GM23248 (cell line): ENCODE measurements at regions not wholly inside any gene's neighbourhood (a gene's known extent, or its start where the extent isn't known, plus 50 kb on each side); places are given as distances from the start of the nearest gene placed in this dataset.

Experiments used
- DNase-seq: peaks from one replicate; pipeline ENCODE4 v3.0.0-alpha.2; 2015
- H2AFZ ChIP-seq: fragments of 200-600 bp; sonication (generic); 2 replicates; pipeline ENCODE4 v1.6.1; 2016; ENCODE audit warnings: antibody characterized with exemption
- H3F3A ChIP-seq: fragments of 200-600 bp; sonication (generic); 2 replicates; pipeline ENCODE4 v1.6.1; 2016; ENCODE audit warnings: mild to moderate bottlenecking, antibody characterized with exemption, mixed run types; ENCODE audit not compliant: insufficient read depth
- H3K27ac ChIP-seq: fragments of 200-600 bp; sonication (generic); 2 replicates; pipeline ENCODE4 v1.5.1; 2016; ENCODE audit warnings: mild to moderate bottlenecking
- H3K27me3 ChIP-seq: fragments of 200-600 bp; sonication (generic); replicated peaks from 2 replicates; pipeline ENCODE4 v1.6.1; 2016; ENCODE audit warnings: mild to moderate bottlenecking; ENCODE audit not compliant: insufficient read depth
- H3K36me3 ChIP-seq: fragments of 200-600 bp; sonication (generic); 2 replicates; pipeline ENCODE4 v1.6.1; 2016; ENCODE audit warnings: low read depth, mild to moderate bottlenecking
- H3K4me1 ChIP-seq: fragments of 200-600 bp; sonication (generic); 2 replicates; pipeline ENCODE4 v1.6.1; 2016; ENCODE audit warnings: mild to moderate bottlenecking; ENCODE audit not compliant: insufficient read depth
- H3K4me2 ChIP-seq: fragments of 200-600 bp; sonication (generic); one replicate; pipeline ENCODE4 v1.6.1; 2016; ENCODE audit warnings: mild to moderate bottlenecking; ENCODE audit not compliant: unreplicated experiment
- H3K4me3 ChIP-seq: fragments of 200-600 bp; sonication (generic); 2 replicates; pipeline ENCODE4 v1.5.1; 2016; ENCODE audit warnings: mild to moderate bottlenecking
- H3K79me2 ChIP-seq: fragments of 200-600 bp; sonication (generic); 2 replicates; pipeline ENCODE4 v1.6.1; 2016; ENCODE audit warnings: mild to moderate bottlenecking; ENCODE audit not compliant: insufficient read depth
- H3K9ac ChIP-seq: fragments of 200-600 bp; sonication (generic); 2 replicates; pipeline ENCODE4 v1.6.1; 2016; ENCODE audit warnings: mild to moderate bottlenecking
- H3K9me2 ChIP-seq: fragments of 200-600 bp; sonication (generic); 2 replicates; pipeline ENCODE4 v1.6.1; 2016; ENCODE audit warnings: mixed run types, mild to moderate bottlenecking, moderate library complexity; ENCODE audit not compliant: insufficient read depth
- H3K9me3 ChIP-seq: fragments of 200-600 bp; sonication (generic); one replicate; pipeline ENCODE4 v1.6.1; 2017; ENCODE audit warnings: low read depth
- H4K20me1 ChIP-seq: fragments of 200-600 bp; sonication (generic); 2 replicates; pipeline ENCODE4 v1.6.0; 2016; ENCODE audit not compliant: insufficient read depth
- EZH2 ChIP-seq: fragments of 200-600 bp; sonication (generic); IDR thresholded peaks from 2 replicates; pipeline ENCODE4 v1.6.1; 2018; ENCODE audit warnings: antibody characterized with exemption, mild to moderate bottlenecking; ENCODE audit not compliant: insufficient read depth, poor library complexity, severe bottlenecking
- EZH2phosphoT487 ChIP-seq: fragments of 200-600 bp; sonication (generic); IDR thresholded peaks from 2 replicates; pipeline ENCODE4 v1.6.1; 2018; ENCODE audit warnings: antibody characterized with exemption, moderate library complexity, mild to moderate bottlenecking, low read depth; ENCODE audit not compliant: insufficient read depth
- WGBS, 2 experiments: methylation state at CpG; one replicate each; pipeline ENCODE4 v1.1.6; 2015 to 2017; ENCODE audit warnings: low lambda C conversion rate in 2 of 2, low coverage in 1 of 2; ENCODE audit errors: missing lambda C conversion rate in 2 of 2; 5-methylcytosine and 5-hydroxymethylcytosine counted together
- in situ Hi-C: fragments of 300-500 bp; cut with MboI; formaldehyde crosslinking; loops from 2 replicates; pipeline ENCODE4 v1.15.0; 2020

DNA sequence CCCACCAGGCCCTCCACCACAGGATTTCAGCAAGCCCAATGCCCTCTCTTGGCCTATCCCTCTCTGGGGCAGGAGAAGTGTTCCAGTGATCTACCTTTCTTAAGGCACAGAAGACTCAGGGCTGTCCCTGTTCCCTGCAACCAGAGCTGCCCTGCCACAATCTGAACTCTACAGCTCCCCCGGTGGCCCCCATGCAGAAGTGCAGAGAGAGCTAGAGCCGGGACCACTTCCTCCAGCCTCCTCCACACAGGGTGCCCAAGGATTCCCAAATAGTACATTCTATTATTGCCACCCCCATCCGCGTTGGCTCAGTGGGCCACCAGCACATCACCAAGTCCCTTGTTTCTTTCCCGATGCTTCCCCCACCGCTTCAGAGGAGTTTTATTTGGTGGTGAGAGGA is 114.8 kb upstream of the PTPRM start:
- WGBS, 2 experiments, result 32 to 35% methylated on average over 6 of the region's 6 CpGs
- DNase-seq, result peak; percentile 54
- no peaks in the 10 kb centered on the region for H3K9me2 ChIP-seq
- no peak overlapping the region for H3K27ac ChIP-seq
- no peak for TF ChIP-seq EZH2
- no peak for TF ChIP-seq EZH2phosphoT487
- in situ Hi-C loops, result no loop called here
- no peak overlapping the region for H3K9ac ChIP-seq
- no peaks in the 10 kb centered on the region for H3K9me3 ChIP-seq
- H3K4me1 ChIP-seq, result no peaks in the 10 kb centered on the region
- no peaks in the 10 kb centered on the region for H3K36me3 ChIP-seq
- H3F3A ChIP-seq, result no peaks in the 10 kb centered on the region
- no peak overlapping the region for H2AFZ ChIP-seq
- no peak overlapping the region for H3K4me2 ChIP-seq
- no peak overlapping the region for H3K4me3 ChIP-seq
- H3K27me3 ChIP-seq, result no peaks in the 10 kb centered on the region; the same call in none of the 2 replicates
- H4K20me1 ChIP-seq, result no peaks in the 10 kb centered on the region
- no peaks in the 10 kb centered on the region for H3K79me2 ChIP-seq

- DNase-seq, result no peak
- no peak overlapping the region for H2AFZ ChIP-seq
- no peak overlapping the region for H3K27ac ChIP-seq
- no peak overlapping the region for H3K9ac ChIP-seq
- no peaks in the 10 kb centered on the region for H3K4me1 ChIP-seq
- no peaks in the 10 kb centered on the region for H3K9me3 ChIP-seq
- WGBS, 2 experiments, result 45 to 59% methylated on average over 5 to 6 of the region's 6 CpGs
- H3F3A ChIP-seq, result no peaks in the 10 kb centered on the region
- H3K36me3 ChIP-seq, result no peaks in the 10 kb centered on the region
- H3K27me3 ChIP-seq, result 0 out of 2 replicates have a peak, but pooled peaks cover 7% of the 10 kb centered on the region
- H3K9me2 ChIP-seq, result no peaks in the 10 kb centered on the region
- no peak for TF ChIP-seq EZH2phosphoT487
- no peak for TF ChIP-seq EZH2
- H4K20me1 ChIP-seq, result no peaks in the 10 kb centered on the region
- no peaks in the 10 kb centered on the region for H3K79me2 ChIP-seq
- in situ Hi-C loops, result no loop called here
- H3K4me3 ChIP-seq, result no peak overlapping the region
- H3K4me2 ChIP-seq, result no peak overlapping the region
Measured at GRCh38 chr18:7454429-7454828, 112.7 kb upstream of the PTPRM start.

DNA sequence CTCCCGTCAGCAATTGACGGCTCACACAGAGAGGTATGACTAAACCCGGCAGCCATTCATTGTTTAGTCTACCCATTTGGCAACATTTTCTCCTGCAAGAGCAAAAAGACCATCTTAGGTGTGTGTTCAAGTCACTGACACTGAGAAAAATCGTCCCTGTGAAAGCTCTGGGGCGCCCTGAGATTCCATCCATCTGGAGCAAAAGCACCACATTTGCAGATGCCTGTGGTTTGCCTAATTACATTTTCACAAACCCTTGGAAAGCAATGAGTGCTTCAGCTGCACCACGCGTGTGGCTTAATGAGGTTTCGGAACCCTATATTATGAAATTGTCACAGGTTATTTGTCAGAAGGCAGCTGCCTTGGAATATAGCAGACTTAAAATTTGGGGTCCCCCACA is 110.7 kb upstream of the PTPRM start:
- in situ Hi-C loops, result no loop called here
- WGBS, 2 experiments, result 80 to 83% methylated on average over 8 of the region's 8 CpGs

DNA sequence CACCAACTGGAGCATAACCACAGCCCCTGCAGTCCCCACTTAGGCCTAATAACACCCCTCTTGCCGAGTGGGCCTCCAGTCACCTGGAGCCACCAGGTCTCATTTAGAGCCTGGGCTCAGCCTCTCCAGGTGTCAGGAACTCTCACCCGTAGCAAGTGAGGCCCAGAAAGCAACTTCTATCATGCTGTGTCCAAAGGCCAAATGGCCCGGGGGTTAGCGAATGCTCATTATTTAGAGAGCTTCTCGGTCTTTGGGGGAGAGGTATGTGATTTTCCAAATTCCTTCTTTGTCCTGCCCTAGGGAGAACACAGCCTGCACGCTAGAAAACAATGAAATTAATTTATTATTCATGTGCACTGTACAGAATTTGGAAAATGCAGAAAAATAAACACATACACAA is 109.9 kb upstream of the PTPRM start:
- in situ Hi-C loops, result no loop called here
- H3K4me1 ChIP-seq, result no peaks in the 10 kb centered on the region
- DNase-seq, result no peak
- no peak overlapping the region for H3K9ac ChIP-seq
- no peak for TF ChIP-seq EZH2
- TF ChIP-seq EZH2phosphoT487, result no peak
- no peak overlapping the region for H3K27ac ChIP-seq
- H2AFZ ChIP-seq, result no peak overlapping the region
- H3K36me3 ChIP-seq, result no peaks in the 10 kb centered on the region
- H3K27me3 ChIP-seq, result peaks cover 25% of the 10 kb centered on the region
- no peaks in the 10 kb centered on the region for H3K79me2 ChIP-seq
- H3K9me3 ChIP-seq, result no peaks in the 10 kb centered on the region
- no peaks in the 10 kb centered on the region for H3F3A ChIP-seq
- no peak overlapping the region for H3K4me2 ChIP-seq
- 69 to 77% methylated on average over 6 of the region's 6 CpGs for WGBS, 2 experiments
- no peak overlapping the region for H3K4me3 ChIP-seq
- no peaks in the 10 kb centered on the region for H4K20me1 ChIP-seq
- H3K9me2 ChIP-seq, result no peaks in the 10 kb centered on the region

More for the DNA sequence above, 110.7 kb upstream of the PTPRM start:
- no peak for DNase-seq
- Histone ChIP-seq H3K36me3 (no peaks in the 10 kb centered on the region), H3F3A (no peaks in the 10 kb centered on the region), H3K9me3 (no peaks in the 10 kb centered on the region), H3K27ac (no peak overlapping the region), H3K27me3 (peaks cover 20% of the 10 kb centered on the region; the same call in 1 of the 2 replicates), H2AFZ (no peak overlapping the region), H3K4me1 (no peaks in the 10 kb centered on the region), H3K9me2 (no peaks in the 10 kb centered on the region), H3K4me3 (no peak overlapping the region), H3K4me2 (no peak overlapping the region), H3K9ac (no peak overlapping the region), H4K20me1 (no peaks in the 10 kb centered on the region), H3K79me2 (no peaks in the 10 kb centered on the region)
- TF ChIP-seq EZH2phosphoT487, result no peak
- TF ChIP-seq EZH2, result no peak

- no peak overlapping the region for H2AFZ ChIP-seq
- H3K27me3 ChIP-seq, result peaks cover 25% of the 10 kb centered on the region
- H3K79me2 ChIP-seq, result no peaks in the 10 kb centered on the region
- in situ Hi-C loops, result no loop called here
- TF ChIP-seq EZH2phosphoT487 (no peak), EZH2 (no peak)
- H3K9me3 ChIP-seq, result no peaks in the 10 kb centered on the region
- H3K4me2 ChIP-seq, result no peak overlapping the region
- no peaks in the 10 kb centered on the region for H3F3A ChIP-seq
- H4K20me1 ChIP-seq, result no peaks in the 10 kb centered on the region
- H3K4me3 ChIP-seq, result no peak overlapping the region
- no peaks in the 10 kb centered on the region for H3K9me2 ChIP-seq
- no peak overlapping the region for H3K27ac ChIP-seq
- H3K9ac ChIP-seq, result no peak overlapping the region
- no peaks in the 10 kb centered on the region for H3K36me3 ChIP-seq
- no peak for DNase-seq
- 45 to 57% methylated on average over 1 of the region's 1 CpG for WGBS, 2 experiments
- H3K4me1 ChIP-seq, result no peaks in the 10 kb centered on the region
Measured at GRCh38 chr18:7458884-7459283, 108.2 kb upstream of the PTPRM start.
